WI38 (cell line): ENCODE measurements at regions not wholly inside any gene's neighbourhood (a gene's known extent, or its start where the extent isn't known, plus 50 kb on each side); places are given as distances from the start of the nearest gene placed in this dataset.
"Not testable (repeated sequence)": the region's sequence is repeated elsewhere in the genome, so short reads cannot be mapped to it uniquely, and the experiment has no call there.

ENCODE experiments used
- H3K4me3 ChIP-seq: 2 replicates; pipeline ENCODE4 v1.5.1; 2011; ENCODE audit warnings: low read depth, mild to moderate bottlenecking, control low read depth, low read length
- TF ChIP-seq, protein P1 (sequence below): IDR thresholded peaks from 2 replicates; pipeline ENCODE4 v1.5.1; 2012; ENCODE audit warnings: low read depth, mild to moderate bottlenecking, control low read depth, low read length

DNA sequence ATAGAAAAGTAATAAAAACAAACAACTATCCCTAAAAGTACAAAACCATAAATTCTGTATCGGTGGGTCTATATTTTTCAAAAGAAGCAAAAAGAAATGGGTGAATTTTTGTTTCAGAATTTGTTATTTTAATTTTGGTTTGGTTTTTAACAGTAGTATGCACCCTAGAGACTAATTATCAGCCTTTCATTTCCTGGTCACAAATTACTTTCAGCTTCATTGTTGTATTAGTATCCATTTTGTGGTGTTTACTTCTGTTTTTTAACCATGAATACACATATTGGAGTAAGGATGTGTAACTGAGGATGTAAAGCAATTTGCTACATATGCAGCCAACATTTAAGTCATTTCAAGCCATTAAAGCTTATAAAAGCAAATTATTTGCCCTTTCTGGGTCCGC is 97.8 kb downstream of the LUZP4 start:
- H3K4me3 ChIP-seq = no peak overlapping the region
- TF ChIP-seq, protein P1, sequence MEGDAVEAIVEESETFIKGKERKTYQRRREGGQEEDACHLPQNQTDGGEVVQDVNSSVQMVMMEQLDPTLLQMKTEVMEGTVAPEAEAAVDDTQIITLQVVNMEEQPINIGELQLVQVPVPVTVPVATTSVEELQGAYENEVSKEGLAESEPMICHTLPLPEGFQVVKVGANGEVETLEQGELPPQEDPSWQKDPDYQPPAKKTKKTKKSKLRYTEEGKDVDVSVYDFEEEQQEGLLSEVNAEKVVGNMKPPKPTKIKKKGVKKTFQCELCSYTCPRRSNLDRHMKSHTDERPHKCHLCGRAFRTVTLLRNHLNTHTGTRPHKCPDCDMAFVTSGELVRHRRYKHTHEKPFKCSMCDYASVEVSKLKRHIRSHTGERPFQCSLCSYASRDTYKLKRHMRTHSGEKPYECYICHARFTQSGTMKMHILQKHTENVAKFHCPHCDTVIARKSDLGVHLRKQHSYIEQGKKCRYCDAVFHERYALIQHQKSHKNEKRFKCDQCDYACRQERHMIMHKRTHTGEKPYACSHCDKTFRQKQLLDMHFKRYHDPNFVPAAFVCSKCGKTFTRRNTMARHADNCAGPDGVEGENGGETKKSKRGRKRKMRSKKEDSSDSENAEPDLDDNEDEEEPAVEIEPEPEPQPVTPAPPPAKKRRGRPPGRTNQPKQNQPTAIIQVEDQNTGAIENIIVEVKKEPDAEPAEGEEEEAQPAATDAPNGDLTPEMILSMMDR = no peak

DNA sequence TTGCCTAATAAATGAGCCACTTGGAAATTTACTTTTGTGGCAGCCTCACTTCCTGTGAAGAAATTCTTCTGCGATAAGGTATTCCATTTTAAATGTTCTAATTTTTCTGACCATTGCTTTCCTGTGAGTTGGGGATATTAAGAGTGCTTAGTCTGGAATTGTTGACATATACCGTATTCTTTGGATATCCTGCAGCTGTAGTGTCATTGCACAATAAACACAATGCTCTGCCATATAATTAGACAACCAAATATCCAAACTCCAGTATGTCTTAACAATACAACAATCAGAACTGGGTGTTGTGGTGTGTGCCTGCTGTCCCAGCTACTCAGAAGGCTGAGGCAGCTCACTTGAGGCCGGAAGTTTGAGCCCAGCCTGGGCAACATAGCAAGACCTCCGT is 99.4 kb downstream of the LUZP4 start:
- TF ChIP-seq, protein P1 = no peak
- no peak overlapping the region for H3K4me3 ChIP-seq

DNA sequence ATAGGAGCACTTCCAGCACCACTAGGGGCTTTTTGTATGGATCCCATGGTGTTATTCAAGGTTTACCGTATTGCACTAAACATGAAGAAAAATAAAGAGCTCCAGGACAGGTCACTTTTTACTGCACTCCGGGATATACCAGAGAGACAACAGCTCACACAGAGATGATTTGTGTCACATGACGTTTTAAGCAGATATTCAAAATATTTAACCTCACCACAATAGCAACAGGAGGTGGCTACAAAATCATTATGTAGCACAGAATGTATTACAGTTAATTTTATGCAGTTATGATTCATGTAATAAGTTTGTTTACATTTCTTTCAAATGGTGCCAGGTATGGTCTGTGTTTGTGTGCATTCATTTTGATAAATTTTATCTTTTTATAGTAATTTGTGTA is 100.6 kb downstream of the LUZP4 start:
- TF ChIP-seq, protein P1 = no peak
- H3K4me3 ChIP-seq = no peak overlapping the region

DNA sequence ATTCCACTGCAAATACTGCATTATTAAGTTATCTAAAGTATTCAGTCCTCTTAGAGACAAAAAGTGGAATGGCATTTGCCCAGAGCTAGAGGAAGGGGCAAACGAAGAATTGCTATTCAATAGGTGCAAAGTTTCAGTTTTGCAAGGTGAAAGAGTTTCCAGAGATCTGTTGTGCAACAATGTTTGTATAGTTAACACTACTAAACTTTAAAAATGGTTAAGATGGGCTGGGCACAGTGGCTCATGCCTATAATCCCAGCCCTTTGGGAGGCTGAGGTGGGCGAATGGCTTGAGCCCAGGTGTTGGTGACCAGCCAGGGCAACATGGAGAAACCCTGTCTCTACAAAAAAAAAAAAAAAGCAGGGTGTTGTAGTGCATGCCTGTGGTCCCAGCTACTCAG is 102.5 kb downstream of the LUZP4 start:
- no peak overlapping the region for H3K4me3 ChIP-seq
- TF ChIP-seq, protein P1 = no peak

DNA sequence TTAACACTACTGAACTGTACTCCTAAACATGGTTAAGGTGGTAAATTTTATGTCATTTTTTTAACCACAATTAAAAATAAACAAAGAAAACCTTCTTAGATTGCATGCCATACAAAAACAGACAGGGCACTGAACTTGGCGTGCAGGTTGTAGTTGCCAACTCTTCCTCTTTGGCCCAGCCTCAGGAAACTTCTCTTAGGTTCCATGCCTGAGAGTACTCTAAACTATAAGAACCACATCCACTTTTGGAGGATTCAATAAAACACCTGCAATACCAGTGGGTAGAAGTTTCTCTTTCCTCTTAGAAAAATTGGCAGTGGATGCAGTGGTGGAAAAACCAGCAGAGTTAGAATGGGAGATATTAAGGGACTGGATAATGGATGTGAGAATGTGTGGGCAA is 103.4 kb downstream of the LUZP4 start:
- TF ChIP-seq, protein P1 = no peak
- H3K4me3 ChIP-seq = no peak overlapping the region

DNA sequence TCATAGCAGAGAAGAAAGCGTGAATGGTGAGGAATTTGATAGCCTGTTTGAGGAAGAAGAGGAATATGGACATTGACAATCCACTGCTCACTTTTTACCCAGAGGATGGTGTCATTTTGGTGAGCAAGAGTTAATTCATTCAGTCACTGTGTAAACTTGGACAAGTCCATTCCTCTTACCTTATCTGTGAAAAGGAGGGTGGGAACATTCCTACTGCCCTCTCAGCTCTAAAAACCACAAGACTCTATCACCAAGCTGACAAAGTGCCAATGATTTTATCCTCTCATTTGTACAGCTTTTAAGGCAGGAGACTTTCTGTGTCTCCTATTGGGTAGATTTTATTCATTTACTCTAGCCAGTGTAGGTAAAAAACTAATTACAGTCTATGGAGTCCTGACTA is 103.8 kb downstream of the LUZP4 start:
- no peak overlapping the region for H3K4me3 ChIP-seq
- TF ChIP-seq, protein P1 = no peak

DNA sequence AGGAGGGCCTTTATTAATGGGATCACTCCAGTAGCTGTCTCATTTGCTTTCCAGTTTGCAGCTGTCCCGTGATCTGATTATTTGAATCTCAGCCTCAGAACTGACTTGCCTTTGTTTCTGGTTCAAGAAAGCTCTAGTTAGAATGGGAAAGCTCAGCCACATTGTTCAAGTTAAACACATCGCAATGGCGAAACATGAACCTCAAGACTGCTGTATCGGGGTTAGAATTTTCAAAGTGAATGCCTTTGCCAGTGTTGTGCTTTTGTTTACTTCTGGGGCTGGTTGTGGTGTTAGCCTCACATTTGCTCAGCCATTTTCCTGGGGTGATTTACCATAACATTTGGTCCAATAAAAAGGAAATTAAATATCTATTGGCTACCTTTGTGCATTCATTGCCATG is 105.3 kb downstream of the LUZP4 start:
- H3K4me3 ChIP-seq = not testable (repeated sequence)

DNA sequence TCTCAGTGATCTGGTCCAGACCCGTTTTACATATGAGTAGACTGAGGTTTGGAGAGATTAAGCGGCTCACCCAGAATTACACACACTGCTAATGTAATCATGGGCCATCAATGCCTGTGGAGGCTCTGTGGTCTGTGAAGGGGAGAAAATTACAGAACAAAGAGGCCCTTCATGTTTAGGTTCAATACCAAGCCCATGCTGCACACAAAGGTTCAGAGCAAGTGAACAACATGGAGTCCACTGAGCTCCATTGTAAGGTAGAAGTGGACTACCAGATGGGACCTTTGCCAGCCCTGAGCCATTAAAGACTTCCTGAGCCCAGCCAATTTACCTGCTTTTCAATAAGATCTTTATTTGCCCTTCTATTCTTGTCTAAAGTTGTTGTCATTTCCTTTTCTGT is 109.8 kb downstream of the LUZP4 start:
- no peak overlapping the region for H3K4me3 ChIP-seq
- TF ChIP-seq, protein P1 = no peak
